ENCODE measurements at regions not wholly inside any gene's neighbourhood (a gene's known extent, or its start where the extent isn't known, plus 50 kb on each side); places are given as distances from the start of the nearest gene placed in this dataset.

- TF ChIP-seq, protein P1, sequence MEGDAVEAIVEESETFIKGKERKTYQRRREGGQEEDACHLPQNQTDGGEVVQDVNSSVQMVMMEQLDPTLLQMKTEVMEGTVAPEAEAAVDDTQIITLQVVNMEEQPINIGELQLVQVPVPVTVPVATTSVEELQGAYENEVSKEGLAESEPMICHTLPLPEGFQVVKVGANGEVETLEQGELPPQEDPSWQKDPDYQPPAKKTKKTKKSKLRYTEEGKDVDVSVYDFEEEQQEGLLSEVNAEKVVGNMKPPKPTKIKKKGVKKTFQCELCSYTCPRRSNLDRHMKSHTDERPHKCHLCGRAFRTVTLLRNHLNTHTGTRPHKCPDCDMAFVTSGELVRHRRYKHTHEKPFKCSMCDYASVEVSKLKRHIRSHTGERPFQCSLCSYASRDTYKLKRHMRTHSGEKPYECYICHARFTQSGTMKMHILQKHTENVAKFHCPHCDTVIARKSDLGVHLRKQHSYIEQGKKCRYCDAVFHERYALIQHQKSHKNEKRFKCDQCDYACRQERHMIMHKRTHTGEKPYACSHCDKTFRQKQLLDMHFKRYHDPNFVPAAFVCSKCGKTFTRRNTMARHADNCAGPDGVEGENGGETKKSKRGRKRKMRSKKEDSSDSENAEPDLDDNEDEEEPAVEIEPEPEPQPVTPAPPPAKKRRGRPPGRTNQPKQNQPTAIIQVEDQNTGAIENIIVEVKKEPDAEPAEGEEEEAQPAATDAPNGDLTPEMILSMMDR (IDR thresholded peaks at IDR 0.05; ENCODE audit: unreplicated experiment) = no peak
- peak overlapping the region; percentile 20 for H3K27ac Mint-ChIP-seq (ENCODE audit: unreplicated experiment)
- no peaks in the 10 kb centered on the region for H3K9me3 Mint-ChIP-seq (ENCODE audit: unreplicated experiment)
- peaks cover under 1% of the 10 kb centered on the region for H3K27me3 Mint-ChIP-seq (ENCODE audit: unreplicated experiment)
- no peak for DNase-seq (ENCODE audit: low spot score)
- H3K4me1 Mint-ChIP-seq (ENCODE audit: unreplicated experiment) = peaks cover 2% of the 10 kb centered on the region
- no peaks in the 10 kb centered on the region for H3K36me3 Mint-ChIP-seq (ENCODE audit: low read depth, unreplicated experiment)
- no peak overlapping the region for H3K4me3 Mint-ChIP-seq (ENCODE audit: unreplicated experiment)
Observed at GRCh38 chrX:120768681-120769080, 107.0 kb downstream of the CT47B1 start.

GRCh38 chrX:120768254-120768653, 107.4 kb downstream of the CT47B1 start:
- Mint-ChIP-seq H3K36me3 (ENCODE audit: low read depth, unreplicated experiment) (no peaks in the 10 kb centered on the region), H3K9me3 (ENCODE audit: unreplicated experiment) (no peaks in the 10 kb centered on the region), H3K4me1 (ENCODE audit: unreplicated experiment) (peaks cover 2% of the 10 kb centered on the region), H3K4me3 (ENCODE audit: unreplicated experiment) (no peak overlapping the region), H3K27ac (ENCODE audit: unreplicated experiment) (no peak overlapping the region), H3K27me3 (ENCODE audit: unreplicated experiment) (no peaks in the 10 kb centered on the region)
- TF ChIP-seq, protein P1 (IDR thresholded peaks at IDR 0.05; ENCODE audit: unreplicated experiment) = no peak
- no peak for DNase-seq (ENCODE audit: low spot score)

DNA sequence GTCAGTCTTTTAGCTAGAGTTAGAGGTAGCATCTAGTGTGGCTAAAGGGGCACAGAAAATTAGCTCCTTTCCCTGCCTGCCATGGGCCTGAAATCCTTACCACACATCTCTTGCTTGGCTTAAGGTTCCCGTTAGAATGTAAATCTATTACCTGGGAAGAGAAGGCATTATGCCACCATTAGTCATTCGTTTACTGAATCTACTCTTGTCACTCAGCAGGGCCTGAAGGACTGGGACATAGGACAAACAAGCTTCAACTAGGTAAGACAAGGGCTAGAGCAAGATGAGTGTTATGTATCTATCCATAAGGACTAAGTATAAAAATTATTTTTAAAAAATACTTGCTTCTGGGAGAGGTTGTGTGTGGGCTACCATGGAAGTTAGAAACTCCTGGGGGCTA, 112.4 kb downstream of the CT47B1 start:
- Mint-ChIP-seq H3K36me3 (ENCODE audit: low read depth, unreplicated experiment) (no peaks in the 10 kb centered on the region), H3K4me3 (ENCODE audit: unreplicated experiment) (no peak overlapping the region), H3K4me1 (ENCODE audit: unreplicated experiment) (peaks cover 2% of the 10 kb centered on the region), H3K27ac (ENCODE audit: unreplicated experiment) (no peak overlapping the region), H3K27me3 (ENCODE audit: unreplicated experiment) (peaks cover 2% of the 10 kb centered on the region), H3K9me3 (ENCODE audit: unreplicated experiment) (no peaks in the 10 kb centered on the region)
- no peak for DNase-seq (ENCODE audit: low spot score)
- TF ChIP-seq, protein P1 (IDR thresholded peaks at IDR 0.05; ENCODE audit: unreplicated experiment) = no peak

GRCh38 chrX:120761810-120762209, 113.9 kb downstream of the CT47B1 start:
- DNase-seq (ENCODE audit: low spot score) = no peak
- Mint-ChIP-seq H3K9me3 (ENCODE audit: unreplicated experiment) (no peaks in the 10 kb centered on the region), H3K4me3 (ENCODE audit: unreplicated experiment) (no peak overlapping the region), H3K36me3 (ENCODE audit: low read depth, unreplicated experiment) (no peaks in the 10 kb centered on the region), H3K27me3 (ENCODE audit: unreplicated experiment) (peaks cover 2% of the 10 kb centered on the region), H3K4me1 (ENCODE audit: unreplicated experiment) (no peaks in the 10 kb centered on the region), H3K27ac (ENCODE audit: unreplicated experiment) (no peak overlapping the region)
- TF ChIP-seq, protein P1 (IDR thresholded peaks at IDR 0.05; ENCODE audit: unreplicated experiment) = no peak

DNA sequence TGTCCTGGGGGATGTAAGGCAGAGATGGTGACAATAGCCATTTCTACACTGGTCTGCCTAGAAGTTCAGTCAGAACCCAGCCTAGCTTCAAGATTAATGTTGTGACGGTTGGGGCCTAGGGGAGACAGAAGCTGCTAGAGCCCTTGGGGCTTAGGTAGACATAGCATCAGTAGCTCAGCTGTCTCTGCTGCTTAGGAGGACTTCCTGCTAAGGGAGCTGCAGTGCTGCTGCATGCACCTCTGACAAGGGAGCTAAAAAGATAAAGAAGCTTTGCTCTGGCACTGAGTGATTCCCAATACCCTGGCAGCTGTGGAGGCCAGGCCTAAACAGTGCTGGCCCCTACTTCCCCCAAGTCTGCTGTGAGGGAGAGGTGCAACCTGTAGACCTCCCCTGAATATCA, 116.0 kb downstream of the CT47B1 start:
- no peaks in the 10 kb centered on the region for H3K9me3 Mint-ChIP-seq (ENCODE audit: unreplicated experiment)

More for the DNA sequence above, 116.0 kb downstream of the CT47B1 start:
- TF ChIP-seq, protein P1 (IDR thresholded peaks at IDR 0.05; ENCODE audit: unreplicated experiment) = no peak
- DNase-seq (ENCODE audit: low spot score) = no peak
- H3K4me1 Mint-ChIP-seq (ENCODE audit: unreplicated experiment) = no peaks in the 10 kb centered on the region
- no peak overlapping the region for H3K27ac Mint-ChIP-seq (ENCODE audit: unreplicated experiment)
- H3K4me3 Mint-ChIP-seq (ENCODE audit: unreplicated experiment) = no peak overlapping the region
- no peaks in the 10 kb centered on the region for H3K36me3 Mint-ChIP-seq (ENCODE audit: low read depth, unreplicated experiment)
- H3K27me3 Mint-ChIP-seq (ENCODE audit: unreplicated experiment) = peaks cover 2% of the 10 kb centered on the region
